HFF-Myc (cell line): ENCODE measurements at regions not wholly inside any gene's neighbourhood (a gene's known extent, or its start where the extent isn't known, plus 50 kb on each side); places are given as distances from the start of the nearest gene placed in this dataset.
"Not testable (repeated sequence)": the region's sequence is repeated elsewhere in the genome, so short reads cannot be mapped to it uniquely, and the experiment has no call there.

Experiments used
- DNase-seq: peaks from one replicate; pipeline ENCODE4 v3.0.0-alpha.2; 2011; ENCODE audit warnings: low read depth; ENCODE audit errors: extremely low read depth
- H3K4me3 ChIP-seq: replicated peaks from 2 replicates; pipeline ENCODE4 v1.5.1; 2011; ENCODE audit warnings: low read depth, mild to moderate bottlenecking, control low read depth, low read length
- TF ChIP-seq, protein P1 (sequence below): IDR thresholded peaks from 2 replicates; pipeline ENCODE4 v1.5.1; 2012; ENCODE audit warnings: mild to moderate bottlenecking, low read depth, low read length, control low read depth; ENCODE audit errors: missing control alignments

DNA sequence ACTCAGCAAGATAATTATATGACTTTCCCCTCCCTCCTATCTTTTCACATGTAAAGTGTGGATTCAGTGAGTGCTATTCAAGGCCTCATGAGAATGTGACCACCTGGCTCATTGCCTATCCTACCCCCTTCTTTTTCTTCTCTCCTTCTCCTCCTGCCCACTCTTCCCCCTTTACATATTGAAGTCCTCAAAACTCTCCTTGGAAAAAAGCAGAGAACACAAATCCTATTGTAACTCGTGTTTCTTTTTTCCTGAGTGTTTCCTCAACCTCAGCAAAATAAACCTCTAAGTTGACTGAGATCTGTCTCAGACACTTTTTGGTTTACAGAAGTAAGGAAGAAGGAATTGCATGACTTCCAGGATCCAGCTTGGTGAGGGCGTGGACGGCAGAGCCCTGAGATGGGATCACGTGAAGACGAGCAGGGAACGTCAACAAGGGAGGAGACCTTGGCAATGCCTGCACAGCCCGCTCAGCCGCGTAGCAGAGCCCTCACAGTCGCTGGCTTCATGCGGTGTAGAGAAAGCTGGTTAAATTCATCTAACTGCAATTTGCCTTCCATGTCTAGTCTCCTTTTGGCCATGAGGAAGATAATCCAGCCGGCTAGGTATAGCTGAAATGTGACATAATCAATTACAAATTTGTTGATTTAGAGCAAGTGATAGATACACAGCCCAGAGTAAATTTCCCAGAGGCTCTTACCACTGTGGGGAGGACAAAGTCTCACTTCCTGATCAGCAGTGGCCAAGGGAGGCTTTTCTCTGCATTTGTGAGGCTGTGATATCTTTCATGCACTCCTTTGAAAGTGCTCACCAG, 75.7 kb downstream of the LYZL2 start:
- TF ChIP-seq, protein P1, sequence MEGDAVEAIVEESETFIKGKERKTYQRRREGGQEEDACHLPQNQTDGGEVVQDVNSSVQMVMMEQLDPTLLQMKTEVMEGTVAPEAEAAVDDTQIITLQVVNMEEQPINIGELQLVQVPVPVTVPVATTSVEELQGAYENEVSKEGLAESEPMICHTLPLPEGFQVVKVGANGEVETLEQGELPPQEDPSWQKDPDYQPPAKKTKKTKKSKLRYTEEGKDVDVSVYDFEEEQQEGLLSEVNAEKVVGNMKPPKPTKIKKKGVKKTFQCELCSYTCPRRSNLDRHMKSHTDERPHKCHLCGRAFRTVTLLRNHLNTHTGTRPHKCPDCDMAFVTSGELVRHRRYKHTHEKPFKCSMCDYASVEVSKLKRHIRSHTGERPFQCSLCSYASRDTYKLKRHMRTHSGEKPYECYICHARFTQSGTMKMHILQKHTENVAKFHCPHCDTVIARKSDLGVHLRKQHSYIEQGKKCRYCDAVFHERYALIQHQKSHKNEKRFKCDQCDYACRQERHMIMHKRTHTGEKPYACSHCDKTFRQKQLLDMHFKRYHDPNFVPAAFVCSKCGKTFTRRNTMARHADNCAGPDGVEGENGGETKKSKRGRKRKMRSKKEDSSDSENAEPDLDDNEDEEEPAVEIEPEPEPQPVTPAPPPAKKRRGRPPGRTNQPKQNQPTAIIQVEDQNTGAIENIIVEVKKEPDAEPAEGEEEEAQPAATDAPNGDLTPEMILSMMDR, result no peak
- H3K4me3 ChIP-seq, result no peak overlapping the region
- DNase-seq, result peak; percentile 11

DNA sequence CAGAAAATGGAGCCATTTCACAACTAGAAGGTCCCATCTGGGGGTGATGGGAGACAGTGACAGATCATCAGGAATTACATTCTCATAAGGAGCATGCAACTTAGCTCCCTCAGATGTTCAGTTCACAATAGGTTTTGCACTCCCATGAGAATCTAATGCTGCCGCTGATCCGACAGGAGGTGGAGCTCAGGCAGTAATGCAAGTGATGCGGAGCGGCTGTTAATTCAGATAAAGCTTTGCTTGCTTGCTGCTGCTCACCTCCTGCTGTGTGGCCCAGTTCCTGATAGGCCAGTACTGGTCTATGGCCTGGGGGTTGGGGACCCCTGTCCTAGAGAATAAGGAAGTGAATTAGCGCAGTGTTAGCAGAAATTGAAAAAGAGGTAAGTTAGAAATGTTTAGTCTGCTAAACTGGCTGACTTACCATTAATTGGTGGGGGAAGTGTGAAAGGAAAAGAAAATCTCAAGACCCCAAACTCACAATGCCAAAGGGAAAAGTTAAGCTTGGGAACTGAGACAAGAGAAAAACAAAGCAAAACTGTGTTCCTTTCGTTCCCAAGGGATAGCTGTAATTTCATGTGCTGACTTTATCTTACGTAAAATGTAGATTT, 76.4 kb downstream of the LYZL2 start:
- no peak overlapping the region for H3K4me3 ChIP-seq
- TF ChIP-seq, protein P1, result no peak
- no peak for DNase-seq

DNA sequence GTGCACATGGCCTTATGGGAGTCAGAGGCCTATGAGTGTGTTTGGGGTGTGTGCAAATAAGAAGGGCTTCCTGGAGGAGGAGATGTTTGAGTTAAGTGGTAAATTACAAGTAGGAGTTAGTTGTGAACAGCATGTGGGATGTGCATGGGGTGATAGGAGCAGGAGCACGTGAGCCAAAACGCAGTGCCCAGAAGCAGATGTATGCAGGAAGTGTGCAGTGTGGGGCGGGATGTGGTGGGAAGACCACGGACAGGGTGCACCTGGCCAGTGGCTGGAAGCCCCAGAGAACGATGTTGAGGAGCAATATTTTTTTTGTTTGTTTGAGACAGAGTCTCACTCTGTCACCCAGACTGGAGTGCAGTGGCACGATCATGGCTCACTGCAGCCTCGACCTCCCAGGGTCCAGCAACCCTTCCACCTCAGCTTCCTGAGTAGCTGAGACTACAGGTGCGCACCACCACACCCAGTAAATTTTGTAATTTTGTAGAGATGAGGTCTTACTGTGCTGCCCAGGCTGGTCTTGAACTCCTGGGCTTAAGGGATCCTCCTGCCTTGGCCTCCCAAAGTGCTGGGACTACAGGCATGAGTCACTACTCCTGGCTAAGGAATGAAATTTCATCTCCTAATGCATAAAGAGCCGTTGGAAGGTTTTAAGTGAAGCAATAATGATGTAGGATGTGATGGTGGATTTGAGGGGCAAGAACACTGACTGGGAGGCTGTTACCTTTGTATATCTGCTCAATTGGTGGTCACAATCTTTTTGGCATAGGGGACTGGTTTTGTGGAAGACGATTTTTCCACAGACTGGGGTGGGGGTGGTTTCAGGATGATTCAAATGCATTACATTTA, 78.4 kb downstream of the LYZL2 start:
- TF ChIP-seq, protein P1, result no peak
- H3K4me3 ChIP-seq, result no peak overlapping the region
- no peak for DNase-seq

DNA sequence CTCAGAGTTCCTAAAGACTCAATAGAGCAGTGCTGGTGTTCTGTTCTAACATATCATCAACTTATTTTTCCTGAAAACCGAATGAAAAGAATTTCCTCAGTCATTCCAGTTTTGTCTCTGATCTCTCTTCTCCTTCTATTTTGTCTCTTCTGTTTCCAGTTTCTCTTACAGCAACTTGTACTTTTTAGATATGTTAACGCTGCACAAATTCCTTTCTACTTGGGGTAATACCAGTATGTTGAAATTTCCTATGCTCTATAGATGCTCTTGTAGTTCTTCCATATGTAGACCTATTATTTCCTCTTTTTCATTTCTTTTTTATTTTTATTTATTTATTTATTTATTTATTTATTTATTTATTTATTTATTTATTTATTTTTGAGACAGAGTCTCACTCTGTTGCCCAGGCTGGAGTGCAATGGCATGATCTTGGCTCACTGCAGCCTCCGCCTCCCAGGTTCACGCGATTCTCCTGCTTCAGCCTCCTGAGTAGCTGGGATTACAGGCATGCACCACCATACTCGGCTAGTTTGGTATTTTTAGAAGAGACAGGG, 80.3 kb downstream of the LYZL2 start:
- not testable (repeated sequence) for DNase-seq

DNA sequence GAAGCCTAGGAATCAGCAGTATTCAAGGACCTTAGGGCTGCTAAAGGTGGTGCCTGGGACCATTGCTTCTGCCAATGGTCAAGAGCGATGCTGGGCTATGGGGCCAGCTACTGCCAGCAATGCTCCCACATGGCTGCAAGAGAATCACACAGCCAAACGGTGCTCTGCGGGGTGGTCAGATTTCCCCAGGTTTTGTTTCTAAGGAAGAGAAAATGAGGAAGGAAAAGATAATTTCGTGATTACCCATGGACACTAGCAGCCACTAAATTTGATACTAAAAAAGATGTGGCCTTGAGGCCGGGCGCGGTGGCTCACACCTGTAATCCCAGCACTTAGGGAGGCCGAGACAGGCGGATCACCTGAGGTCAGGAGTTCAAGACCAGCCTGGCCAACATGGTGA, 83.0 kb downstream of the LYZL2 start:
- TF ChIP-seq, protein P1, result no peak
- DNase-seq, result no peak
- no peak overlapping the region for H3K4me3 ChIP-seq

More for the DNA sequence above, 80.3 kb downstream of the LYZL2 start:
- H3K4me3 ChIP-seq, result not testable (repeated sequence)

DNA sequence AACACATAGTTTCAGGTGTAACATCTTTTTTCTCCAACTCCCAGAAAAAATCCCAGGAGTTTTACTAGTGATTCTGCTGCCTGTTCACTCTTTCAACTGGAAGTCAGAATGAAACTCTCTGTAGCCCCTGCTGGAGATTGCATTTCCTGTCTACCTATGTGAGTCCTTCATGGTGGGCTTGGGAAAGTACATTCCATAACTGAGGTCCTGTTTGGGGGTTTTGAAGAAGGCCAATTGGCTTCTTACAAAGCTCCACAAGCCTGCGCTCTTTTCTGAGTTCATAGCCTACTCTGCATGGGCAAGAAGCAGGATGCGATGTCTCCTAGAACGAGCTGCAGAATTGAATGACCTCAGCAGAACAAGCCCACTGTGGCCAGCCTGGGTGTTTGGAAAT, 86.7 kb downstream of the LYZL2 start:
- TF ChIP-seq, protein P1, result no peak

More for the DNA sequence above, 86.7 kb downstream of the LYZL2 start:
- no peak for DNase-seq
- H3K4me3 ChIP-seq, result no peak overlapping the region
